ENCODE measurements at regions not wholly inside any gene's neighbourhood (a gene's known extent, or its start where the extent isn't known, plus 50 kb on each side); places are given as distances from the start of the nearest gene placed in this dataset.

- no peak for DNase-seq (ENCODE audit: low read depth)
These were observed 100.5 kb upstream of the STXBP6 start for GRCh38 chr14:25150401-25150800.

GRCh38 chr14:25140411-25140810 lies 90.5 kb upstream of the STXBP6 start:
- DNase-seq (ENCODE audit: low read depth): no peak

DNA sequence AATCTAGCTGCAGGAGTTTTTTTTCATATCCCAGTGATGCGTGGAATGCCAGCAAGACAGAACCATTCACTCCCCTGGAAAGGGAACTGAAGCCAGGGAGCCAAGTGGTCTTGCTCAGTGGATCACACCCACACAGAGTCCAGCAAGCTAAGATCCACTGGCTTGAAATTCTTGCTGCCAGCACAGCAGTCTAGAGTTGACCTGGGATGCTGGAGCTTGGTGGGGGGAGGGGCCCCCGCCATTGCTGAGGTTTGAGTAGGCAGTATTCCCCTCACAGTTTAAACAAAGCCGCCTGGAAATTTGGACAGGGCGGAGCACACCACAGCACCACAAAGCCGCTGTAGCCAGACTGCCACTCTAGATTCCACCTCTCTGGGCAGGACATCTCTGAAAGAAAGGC lies 86.9 kb upstream of the STXBP6 start:
- no peak for DNase-seq (ENCODE audit: low read depth)

DNA sequence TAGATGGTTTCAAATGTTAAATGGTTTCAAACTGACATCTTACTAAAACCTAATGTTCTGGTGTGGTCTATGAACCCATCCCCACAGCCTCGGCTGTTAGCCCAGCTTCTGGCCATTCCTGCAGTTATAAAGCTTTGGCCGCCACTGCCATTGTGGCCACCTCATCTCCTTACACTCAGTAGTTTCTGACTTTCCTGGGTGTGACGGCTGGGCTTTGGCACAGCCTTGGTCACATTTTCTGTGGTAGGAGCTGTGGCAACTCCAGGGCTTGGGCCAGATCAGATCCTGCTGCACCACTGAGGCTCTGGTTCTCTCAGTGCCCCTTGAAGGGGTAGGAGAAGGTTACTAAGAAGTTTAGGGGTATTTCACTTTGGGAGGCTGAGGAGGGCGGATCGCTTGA lies 84.2 kb upstream of the STXBP6 start:
- DNase-seq (ENCODE audit: low read depth): no peak

DNA sequence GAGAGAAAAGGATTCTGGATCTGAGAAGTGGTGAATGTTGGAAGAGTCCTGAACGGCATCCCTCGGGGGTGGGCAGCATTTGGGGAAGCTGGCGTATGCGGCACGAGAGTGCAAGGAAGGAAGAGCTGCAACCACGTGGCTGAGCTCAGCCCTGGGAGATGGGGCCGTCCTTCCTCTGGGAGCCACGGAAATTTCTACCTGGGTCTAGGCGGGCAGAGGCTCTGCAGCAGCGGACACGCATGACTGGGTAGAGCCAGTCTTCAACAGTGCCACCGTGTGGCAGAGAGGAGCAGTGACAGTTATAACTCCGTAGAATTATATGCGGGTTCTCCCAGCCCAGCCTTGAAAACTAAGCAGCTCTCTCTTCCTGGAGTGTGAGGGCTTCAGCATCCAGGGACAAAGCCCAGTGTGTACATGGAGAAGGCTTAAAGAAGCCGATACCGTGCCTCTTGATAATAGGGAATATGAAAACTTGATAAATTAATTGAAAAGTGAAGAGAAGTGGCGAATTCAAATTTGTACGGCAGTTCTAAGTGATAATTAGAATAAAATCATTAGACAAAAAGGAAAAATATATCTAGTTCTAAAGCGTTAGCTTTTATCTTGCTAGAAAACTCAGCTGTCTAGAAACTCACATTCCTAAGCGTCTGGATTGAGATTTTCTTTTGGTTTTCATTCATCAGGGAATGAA lies 82.9 kb upstream of the STXBP6 start:
- DNase-seq (ENCODE audit: low read depth): peak; percentile 14

DNA sequence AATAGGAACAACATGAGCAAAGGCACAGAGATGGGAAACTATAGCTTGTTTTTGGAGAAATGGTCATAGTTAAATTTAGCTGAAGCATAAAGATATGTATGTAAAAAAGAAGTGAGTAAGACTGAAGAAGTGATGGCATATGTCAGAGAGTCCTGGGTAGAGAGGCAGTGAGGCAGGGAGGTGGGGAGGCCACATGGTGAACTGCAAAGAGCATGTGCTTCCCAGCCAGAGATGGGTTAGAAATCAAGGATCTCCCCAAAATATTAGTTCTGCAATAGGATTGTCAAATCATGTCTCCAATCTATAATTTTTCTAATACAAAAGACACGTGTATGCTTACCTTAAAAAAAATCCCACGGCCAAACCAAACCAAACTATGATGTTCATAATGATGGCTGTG lies 82.1 kb upstream of the STXBP6 start:
- no peak for DNase-seq (ENCODE audit: low read depth)

GRCh38 chr14:25122843-25123242 lies 72.9 kb upstream of the STXBP6 start:
- no peak for DNase-seq (ENCODE audit: low read depth)

GRCh38 chr14:25122211-25122610 lies 72.3 kb upstream of the STXBP6 start:
- DNase-seq (ENCODE audit: low read depth): no peak

- DNase-seq (ENCODE audit: low read depth): no peak
These were observed 71.6 kb upstream of the STXBP6 start for GRCh38 chr14:25121337-25122129.

DNA sequence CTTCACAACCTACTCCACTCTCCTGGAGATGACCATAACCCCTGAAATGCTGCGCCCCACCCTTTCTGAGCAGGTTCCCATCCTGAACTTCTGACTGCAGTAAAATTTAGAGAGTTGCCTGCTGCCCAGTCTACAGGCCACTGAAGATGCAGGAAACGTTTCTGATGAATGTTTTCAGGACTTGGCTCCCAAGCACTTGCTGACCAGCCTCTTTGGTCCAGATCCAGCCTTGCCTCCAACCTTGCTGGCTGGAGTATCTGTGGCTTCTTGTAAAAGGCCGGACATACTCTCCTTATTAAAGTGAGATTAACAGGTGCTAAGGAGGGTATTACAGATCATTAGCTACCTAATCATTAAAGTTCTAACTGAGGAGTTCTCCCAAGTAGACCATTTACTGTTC lies 70.3 kb upstream of the STXBP6 start:
- no peak for DNase-seq (ENCODE audit: low read depth)

GRCh38 chr14:25118671-25119070 lies 68.7 kb upstream of the STXBP6 start:
- DNase-seq (ENCODE audit: low read depth): no peak

DNA sequence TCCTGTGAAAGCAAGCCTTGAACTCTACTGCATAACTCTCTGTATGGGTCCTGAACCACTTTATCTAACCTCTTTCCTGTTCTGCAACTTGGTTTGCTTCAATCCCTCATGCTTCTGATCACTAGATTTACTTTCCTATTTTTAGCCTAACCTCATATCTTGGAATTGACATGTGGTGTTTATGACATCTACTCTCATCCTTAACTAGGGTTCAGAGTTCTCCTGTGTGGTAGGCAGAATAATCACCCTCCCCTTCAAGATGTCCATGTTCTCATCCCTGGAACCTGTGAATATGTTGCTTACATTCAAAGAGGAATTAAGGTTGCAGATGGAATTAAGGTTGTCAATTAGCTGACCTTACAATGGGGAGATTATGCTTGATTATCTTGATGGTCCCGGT lies 67.4 kb upstream of the STXBP6 start:
- no peak for DNase-seq (ENCODE audit: low read depth)

DNA sequence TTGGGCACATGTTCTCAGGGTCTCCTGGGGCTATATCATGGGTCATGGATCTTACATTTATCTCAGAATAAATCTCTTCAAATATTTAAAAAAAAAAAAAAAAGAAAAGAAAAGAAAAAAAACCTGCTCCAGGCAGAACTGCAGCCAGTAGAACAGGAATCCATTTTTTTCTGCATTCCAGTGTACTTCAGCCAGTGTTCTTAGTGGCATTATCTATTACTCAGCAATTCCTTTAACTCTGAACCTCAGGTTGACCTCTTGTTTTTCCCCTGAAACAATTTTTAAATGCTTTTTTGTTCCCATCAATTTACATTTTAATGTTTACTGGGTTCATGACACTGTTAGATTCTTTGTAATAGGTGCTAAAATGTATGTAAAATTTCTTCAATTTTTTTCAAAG lies 66.7 kb upstream of the STXBP6 start:
- DNase-seq (ENCODE audit: low read depth): no peak

DNA sequence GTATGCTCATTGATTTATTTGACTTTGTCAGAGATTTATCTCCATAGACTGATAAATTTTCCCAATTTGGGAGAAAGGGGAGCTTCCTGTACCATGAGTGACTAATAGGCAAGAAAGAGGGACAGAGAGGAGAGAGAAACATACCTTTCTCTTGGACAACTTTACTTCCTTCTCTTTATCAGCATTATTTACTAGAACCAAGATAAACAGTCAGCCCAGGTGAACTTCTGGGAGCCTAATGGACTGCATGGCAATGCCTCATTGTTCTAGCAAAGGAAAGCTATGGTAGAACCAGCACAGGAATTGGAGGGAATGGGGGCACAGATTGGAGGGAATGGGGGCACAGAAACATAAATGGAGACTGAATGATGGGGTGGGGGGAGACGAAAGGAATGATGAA lies 63.4 kb upstream of the STXBP6 start:
- no peak for DNase-seq (ENCODE audit: low read depth)

DNA sequence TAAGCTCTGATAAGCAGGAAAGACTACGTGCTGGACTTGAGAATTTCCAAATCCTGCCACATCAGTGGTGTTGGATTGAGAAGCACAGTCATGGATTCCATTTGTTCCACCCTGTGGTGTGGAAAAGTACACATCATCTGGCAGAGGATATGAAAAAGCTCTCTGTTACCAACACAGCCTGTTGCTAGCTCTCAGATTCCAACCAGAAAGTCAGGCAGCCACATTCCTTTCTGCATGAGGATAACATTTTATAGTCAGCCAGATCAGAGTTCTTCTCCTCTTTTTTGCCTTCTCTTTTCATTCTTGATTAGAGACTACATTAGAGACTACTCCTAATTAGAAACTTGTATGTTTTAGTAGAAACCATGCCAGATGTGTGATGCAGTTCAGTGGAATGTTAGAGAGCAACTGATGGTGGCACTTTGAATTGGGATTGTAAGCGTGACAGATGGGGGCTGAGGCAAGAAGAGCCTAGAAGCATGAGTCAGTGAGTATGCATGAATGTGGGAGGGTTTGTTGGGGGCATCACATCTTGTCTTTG lies 61.2 kb upstream of the STXBP6 start:
- DNase-seq (ENCODE audit: low read depth): no peak

GRCh38 chr14:25110106-25110505 lies 60.2 kb upstream of the STXBP6 start:
- DNase-seq (ENCODE audit: low read depth): no peak

- no peak for DNase-seq (ENCODE audit: low read depth)
These were observed 59.0 kb upstream of the STXBP6 start for GRCh38 chr14:25108959-25109358.

DNA sequence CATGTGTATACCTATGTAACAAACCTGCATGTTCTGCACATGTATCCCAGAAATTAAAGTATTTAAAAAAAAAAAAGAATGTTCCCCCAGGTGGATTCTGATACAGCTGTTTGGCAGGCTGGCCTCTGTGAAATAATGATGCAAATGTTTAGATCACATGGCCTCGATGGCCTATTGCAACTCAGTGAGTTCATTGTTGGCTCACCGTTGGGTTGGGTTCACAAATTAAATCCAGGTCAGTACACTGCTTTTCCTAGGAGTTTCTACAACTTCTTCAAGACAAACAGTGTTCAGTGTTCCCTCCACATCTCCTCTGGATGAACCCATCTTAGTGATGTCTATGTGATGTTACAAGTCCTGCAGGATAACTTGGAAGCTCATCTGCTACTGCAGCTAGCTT lies 58.3 kb upstream of the STXBP6 start:
- no peak for DNase-seq (ENCODE audit: low read depth)

- DNase-seq (ENCODE audit: low read depth): no peak
These were observed 53.9 kb upstream of the STXBP6 start for GRCh38 chr14:25103820-25104219.

GRCh38 chr14:25103271-25103670 lies 53.3 kb upstream of the STXBP6 start:
- no peak for DNase-seq (ENCODE audit: low read depth)

- DNase-seq (ENCODE audit: low read depth): no peak
These were observed 52.8 kb upstream of the STXBP6 start for GRCh38 chr14:25102788-25103187.

- DNase-seq (ENCODE audit: low read depth): no peak
These were observed 51.3 kb upstream of the STXBP6 start for GRCh38 chr14:25101276-25101675.

Measured in T follicular helper cell (primary cell).